ENCODE measurements at regions not wholly inside any gene's neighbourhood (a gene's known extent, or its start where the extent isn't known, plus 50 kb on each side); places are given as distances from the start of the nearest gene placed in this dataset.

GRCh38 chr11:79950741-79951140 lies 509.9 kb upstream of the TENM4 start:
- Histone ChIP-seq H3K9me3 (ENCODE audit: low read length) (no peaks in the 10 kb centered on the region), H3K79me2 (ENCODE audit: insufficient read depth, low read depth, low read length) (no peaks in the 10 kb centered on the region), H3K4me1 (ENCODE audit: insufficient read depth, low read length, poor library complexity, severe bottlenecking) (no peaks in the 10 kb centered on the region), H4K20me1 (ENCODE audit: insufficient read depth, low read length) (no peaks in the 10 kb centered on the region), H3K9me2 (ENCODE audit: insufficient read depth, low read length) (no peaks in the 10 kb centered on the region), H3K27ac (ENCODE audit: low read depth, low read length, poor library complexity, severe bottlenecking) (no peak overlapping the region), H2AFZ (ENCODE audit: low read length) (no peak overlapping the region), H3K36me3 (ENCODE audit: insufficient read depth, low read length) (no peaks in the 10 kb centered on the region), H3K4me3 (ENCODE audit: low read depth, low read length, poor library complexity, severe bottlenecking) (no peak overlapping the region), H3K4me2 (ENCODE audit: low read length) (no peak overlapping the region)
- POLR2A ChIA-PET: no interaction called here
- CTCF ChIA-PET (ENCODE audit: unreplicated experiment): no interaction called here
- no peak for DNase-seq (ENCODE audit: low spot score)
- TF ChIP-seq EZH2phosphoT487 (IDR thresholded peaks at IDR 0.05; ENCODE audit: borderline replicate concordance, low read depth, low read length): no peak
- no peak for TF ChIP-seq CTCF (conservative IDR thresholded peaks at IDR 0.05; ENCODE audit: low read length)
- BruUV-seq (replicated peaks): no TSS peak
- intact Hi-C loops (cut with micrococcal nuclease; ENCODE audit: unreplicated experiment): no loop called here

- Histone ChIP-seq H3K4me1 (ENCODE audit: insufficient read depth, low read length, poor library complexity, severe bottlenecking) (no peaks in the 10 kb centered on the region), H3K27ac (ENCODE audit: low read depth, low read length, poor library complexity, severe bottlenecking) (no peak overlapping the region), H2AFZ (ENCODE audit: low read length) (no peak overlapping the region), H3K36me3 (ENCODE audit: insufficient read depth, low read length) (no peaks in the 10 kb centered on the region), H3K9me3 (ENCODE audit: low read length) (no peaks in the 10 kb centered on the region), H3K9me2 (ENCODE audit: insufficient read depth, low read length) (no peaks in the 10 kb centered on the region), H3K4me2 (ENCODE audit: low read length) (no peak overlapping the region), H3K79me2 (ENCODE audit: insufficient read depth, low read depth, low read length) (no peaks in the 10 kb centered on the region), H3K4me3 (ENCODE audit: low read depth, low read length, poor library complexity, severe bottlenecking) (no peak overlapping the region), H4K20me1 (ENCODE audit: insufficient read depth, low read length) (no peaks in the 10 kb centered on the region)
- TF ChIP-seq EZH2phosphoT487 (IDR thresholded peaks at IDR 0.05; ENCODE audit: borderline replicate concordance, low read depth, low read length): no peak
- DNase-seq (ENCODE audit: low spot score): no peak
- ChIA-PET CTCF (ENCODE audit: unreplicated experiment) (no interaction called here), POLR2A (no interaction called here)
- BruUV-seq (replicated peaks): no TSS peak
- intact Hi-C loops (cut with micrococcal nuclease; ENCODE audit: unreplicated experiment): no loop called here
Observed at GRCh38 chr11:79950172-79950571, 509.3 kb upstream of the TENM4 start.

- Histone ChIP-seq H3K9me2 (ENCODE audit: insufficient read depth, low read length) (no peaks in the 10 kb centered on the region), H3K27ac (ENCODE audit: low read depth, low read length, poor library complexity, severe bottlenecking) (no peak overlapping the region), H3K4me1 (ENCODE audit: insufficient read depth, low read length, poor library complexity, severe bottlenecking) (no peaks in the 10 kb centered on the region), H4K20me1 (ENCODE audit: insufficient read depth, low read length) (no peaks in the 10 kb centered on the region), H3K79me2 (ENCODE audit: insufficient read depth, low read depth, low read length) (no peaks in the 10 kb centered on the region), H3K4me2 (ENCODE audit: low read length) (no peak overlapping the region), H3K4me3 (ENCODE audit: low read depth, low read length, poor library complexity, severe bottlenecking) (no peak overlapping the region), H3K9me3 (ENCODE audit: low read length) (no peaks in the 10 kb centered on the region), H3K36me3 (ENCODE audit: insufficient read depth, low read length) (no peaks in the 10 kb centered on the region), H2AFZ (ENCODE audit: low read length) (no peak overlapping the region)
- intact Hi-C loops (cut with micrococcal nuclease; ENCODE audit: unreplicated experiment): no loop called here
- DNase-seq (ENCODE audit: low spot score): no peak
- ChIA-PET CTCF (ENCODE audit: unreplicated experiment) (no interaction called here), POLR2A (no interaction called here)
- TF ChIP-seq EZH2phosphoT487 (IDR thresholded peaks at IDR 0.05; ENCODE audit: borderline replicate concordance, low read depth, low read length) (no peak), CTCF (conservative IDR thresholded peaks at IDR 0.05; ENCODE audit: low read length) (no peak)
- no TSS peak for BruUV-seq (replicated peaks)
Observed at GRCh38 chr11:79949574-79949973, 508.7 kb upstream of the TENM4 start.
